Ectodermal cell (in vitro differentiated cells): ENCODE measurements at regions not wholly inside any gene's neighbourhood (a gene's known extent, or its start where the extent isn't known, plus 50 kb on each side); places are given as distances from the start of the nearest gene placed in this dataset.

Experiments
- H3K27ac ChIP-seq: 2 replicates; pipeline ENCODE4 v1.7.0; 2013; ENCODE audit warnings: mild to moderate bottlenecking, low read depth, low read length; ENCODE audit not compliant: insufficient read depth, poor library complexity, severe bottlenecking
- H3K27me3 ChIP-seq: 2 replicates; pipeline ENCODE4 v1.7.0; 2013; ENCODE audit warnings: mild to moderate bottlenecking, low read length; ENCODE audit not compliant: insufficient read depth, control insufficient read depth, poor library complexity, severe bottlenecking
- H3K36me3 ChIP-seq: one replicate; pipeline ENCODE4 v1.7.0; 2013; ENCODE audit warnings: low read length; ENCODE audit not compliant: control insufficient read depth, insufficient read depth
- H3K4me1 ChIP-seq: one replicate; pipeline ENCODE4 v1.7.0; 2013; ENCODE audit warnings: low read length; ENCODE audit not compliant: control insufficient read depth, insufficient read depth
- H3K4me3 ChIP-seq: 2 replicates; pipeline ENCODE4 v1.7.0; 2013; ENCODE audit warnings: low read depth, low read length, control low read depth; ENCODE audit not compliant: insufficient read depth
- H3K9me3 ChIP-seq: 2 replicates; pipeline ENCODE4 v1.7.0; 2013; ENCODE audit warnings: mild to moderate bottlenecking, low read length, moderate library complexity; ENCODE audit not compliant: control insufficient read depth
- WGBS, 2 experiments: methylation state at CpG; one replicate each; pipeline ENCODE4 v1.1.7; 2013; ENCODE audit warnings: missing lambda C conversion rate in 2 of 2; 5-methylcytosine and 5-hydroxymethylcytosine counted together

- no peaks in the 10 kb centered on the region for H3K27me3 ChIP-seq
- no peaks in the 10 kb centered on the region for H3K4me1 ChIP-seq
- no peak overlapping the region for H3K27ac ChIP-seq
- H3K9me3 ChIP-seq: no peaks in the 10 kb centered on the region
- no peak overlapping the region for H3K4me3 ChIP-seq
- 92 to 96% methylated on average over 12 of the region's 12 CpGs for WGBS, 2 experiments
- H3K36me3 ChIP-seq: no peaks in the 10 kb centered on the region
These were observed 195.4 kb upstream of the LPP start for GRCh38 chr3:187958432-187959003.

DNA sequence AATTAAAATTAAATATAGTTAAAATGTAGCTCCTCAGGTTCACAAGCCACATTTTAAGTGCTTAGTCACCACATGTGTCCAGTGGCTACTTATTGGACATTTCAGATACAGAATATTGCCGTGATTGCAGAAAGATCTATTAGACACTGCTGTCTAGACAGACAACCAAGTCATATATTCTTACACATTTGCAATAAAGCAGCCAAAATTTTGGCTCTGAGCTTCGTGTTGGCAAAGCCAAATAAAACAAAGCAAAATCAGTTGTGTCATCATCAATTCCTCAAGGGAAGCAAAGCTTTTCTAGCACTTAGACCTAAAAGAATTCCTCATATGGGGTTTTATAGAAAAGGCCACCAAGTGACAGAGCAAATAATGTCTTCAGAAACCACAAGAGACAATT is 193.1 kb upstream of the LPP start:
- Histone ChIP-seq H3K36me3 (no peaks in the 10 kb centered on the region), H3K4me1 (no peaks in the 10 kb centered on the region), H3K4me3 (no peak overlapping the region), H3K9me3 (no peaks in the 10 kb centered on the region), H3K27me3 (no peaks in the 10 kb centered on the region), H3K27ac (no peak overlapping the region)
- WGBS, 2 experiments: 88 to 95% methylated on average over 2 of the region's 2 CpGs

- H3K4me1 ChIP-seq: no peaks in the 10 kb centered on the region
- H3K27me3 ChIP-seq: no peaks in the 10 kb centered on the region
- no peaks in the 10 kb centered on the region for H3K9me3 ChIP-seq
- H3K36me3 ChIP-seq: no peaks in the 10 kb centered on the region
- WGBS, 2 experiments: 93 to 96% methylated on average over 2 of the region's 2 CpGs
- no peak overlapping the region for H3K4me3 ChIP-seq
- H3K27ac ChIP-seq: no peak overlapping the region
These were observed 192.6 kb upstream of the LPP start for GRCh38 chr3:187961366-187961765.

- Histone ChIP-seq H3K27me3 (no peaks in the 10 kb centered on the region), H3K4me1 (no peaks in the 10 kb centered on the region), H3K4me3 (no peak overlapping the region), H3K36me3 (no peaks in the 10 kb centered on the region), H3K9me3 (no peaks in the 10 kb centered on the region), H3K27ac (no peak overlapping the region)
- 95 to 96% methylated on average over 5 of the region's 5 CpGs for WGBS, 2 experiments
These were observed 190.8 kb upstream of the LPP start for GRCh38 chr3:187963003-187963676.

DNA sequence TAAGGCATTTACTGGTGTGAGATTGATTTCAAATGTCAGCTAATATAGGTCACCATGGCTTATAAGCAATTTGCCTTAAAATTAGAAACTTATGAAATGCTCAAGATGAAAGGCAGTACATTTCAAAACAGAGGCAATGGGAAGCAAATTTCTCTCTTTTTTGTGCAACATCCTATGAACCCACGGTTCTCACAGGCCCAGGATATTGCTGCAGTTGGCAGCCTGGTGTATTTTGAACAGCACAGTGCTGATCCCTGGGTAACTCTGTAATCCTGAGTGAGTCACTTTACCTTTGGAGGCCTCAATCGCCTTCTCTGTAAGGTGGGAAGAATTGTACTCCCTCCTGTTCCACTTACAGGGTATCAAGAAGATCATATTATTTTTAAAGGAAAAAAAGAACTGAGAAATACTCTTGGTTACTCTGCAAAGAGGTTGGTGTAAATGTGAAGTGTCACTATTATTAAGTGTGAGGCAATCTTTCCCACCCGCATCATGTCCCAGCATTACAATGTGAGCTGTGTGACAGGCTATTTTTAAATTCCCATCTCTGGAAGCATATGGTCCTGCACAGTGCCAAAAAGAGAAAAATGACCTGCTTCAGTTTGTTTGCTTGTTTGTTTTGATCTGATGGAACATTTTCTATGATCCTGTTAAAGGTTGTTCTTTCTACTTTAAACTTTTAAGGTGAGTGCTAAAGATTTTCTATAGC is 190.1 kb upstream of the LPP start:
- WGBS, 2 experiments: 90 to 95% methylated on average over 2 to 3 of the region's 3 CpGs
- Histone ChIP-seq H3K4me3 (no peak overlapping the region), H3K27me3 (no peaks in the 10 kb centered on the region), H3K4me1 (no peaks in the 10 kb centered on the region), H3K27ac (no peak overlapping the region), H3K9me3 (no peaks in the 10 kb centered on the region), H3K36me3 (no peaks in the 10 kb centered on the region)

DNA sequence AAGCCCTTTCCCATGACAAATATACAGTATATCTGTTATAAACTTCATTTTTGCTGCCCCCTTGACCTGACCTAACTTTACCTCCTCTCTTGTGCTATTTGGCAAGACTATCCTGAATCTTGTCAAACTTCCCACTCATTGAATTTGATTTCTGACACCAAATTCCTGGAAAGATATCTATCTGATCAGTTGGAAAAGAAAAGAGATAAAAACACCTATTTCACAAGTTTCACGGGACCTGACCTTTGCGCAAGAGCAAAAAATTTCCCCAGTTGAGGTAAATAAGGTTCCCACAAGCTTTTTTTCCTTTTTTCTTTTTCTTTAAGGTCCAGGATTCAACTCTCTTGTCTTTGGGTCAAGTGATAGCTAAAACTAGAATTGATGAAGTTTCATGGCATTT is 189.2 kb upstream of the LPP start:
- no peaks in the 10 kb centered on the region for H3K4me1 ChIP-seq
- no peaks in the 10 kb centered on the region for H3K9me3 ChIP-seq
- H3K27ac ChIP-seq: no peak overlapping the region
- H3K4me3 ChIP-seq: no peak overlapping the region
- WGBS, 2 experiments: 93 to 98% methylated on average over 2 of the region's 2 CpGs
- H3K27me3 ChIP-seq: no peaks in the 10 kb centered on the region
- no peaks in the 10 kb centered on the region for H3K36me3 ChIP-seq

DNA sequence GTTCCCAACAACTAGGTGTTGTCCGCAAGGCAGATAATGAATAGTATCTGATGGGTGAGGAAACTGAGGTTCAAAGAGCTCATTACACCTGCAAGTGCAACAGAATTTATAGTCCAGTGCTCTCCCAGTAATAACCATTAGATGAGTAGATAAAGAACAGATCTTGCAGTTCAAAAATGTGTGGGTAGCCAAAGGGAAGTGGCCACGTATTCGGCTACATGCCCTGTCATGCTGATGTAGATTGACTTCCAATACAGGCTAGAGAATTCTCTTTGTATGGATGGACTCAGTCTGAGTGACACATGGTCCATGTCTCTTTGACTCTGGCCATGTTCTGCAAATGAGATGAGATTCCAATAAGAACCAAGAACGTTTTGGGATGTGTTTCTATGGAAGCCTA is 187.9 kb upstream of the LPP start:
- Histone ChIP-seq H3K36me3 (no peaks in the 10 kb centered on the region), H3K27me3 (no peaks in the 10 kb centered on the region), H3K4me3 (no peak overlapping the region), H3K27ac (no peak overlapping the region), H3K4me1 (no peaks in the 10 kb centered on the region), H3K9me3 (no peaks in the 10 kb centered on the region)
- WGBS, 2 experiments: 92 to 93% methylated on average over 3 to 4 of the region's 4 CpGs

DNA sequence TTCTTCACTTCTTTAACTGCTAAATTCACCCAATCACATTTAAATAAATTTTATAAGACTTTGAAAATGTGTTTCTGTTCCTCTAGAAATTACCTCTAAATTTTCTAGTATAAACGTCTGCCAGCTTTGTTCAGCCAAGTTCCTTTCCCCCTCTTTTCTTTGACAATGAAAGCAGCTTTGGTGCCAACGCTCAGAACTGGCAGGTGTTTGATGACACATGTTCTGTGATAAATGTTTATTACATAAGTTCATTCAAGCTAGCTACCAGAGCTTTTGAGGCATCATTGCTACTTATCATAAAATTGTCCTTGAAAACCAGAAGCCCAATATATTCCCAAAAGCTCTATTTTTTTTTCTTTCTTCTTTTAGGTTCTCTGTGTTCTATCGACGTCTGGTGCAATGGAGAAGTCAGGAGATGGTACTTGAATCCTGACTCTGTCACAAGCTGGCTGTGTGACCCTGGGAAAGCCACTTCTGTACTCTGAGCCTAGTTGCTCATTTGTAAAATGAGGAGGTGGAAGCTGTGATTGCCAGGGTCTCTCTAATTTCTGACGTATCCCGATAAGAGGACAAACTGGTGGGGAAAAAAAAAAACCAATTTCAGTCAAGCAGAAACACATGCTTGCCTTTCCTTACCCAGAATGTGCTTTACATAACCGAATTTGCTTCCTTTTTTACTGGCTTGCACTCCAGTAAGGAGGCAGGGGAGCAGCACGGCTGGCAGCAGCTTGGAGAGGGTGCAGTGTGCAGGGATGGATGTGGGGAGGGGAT is 187.1 kb upstream of the LPP start:
- Histone ChIP-seq H3K36me3 (no peaks in the 10 kb centered on the region), H3K4me3 (no peak overlapping the region), H3K27me3 (no peaks in the 10 kb centered on the region), H3K4me1 (no peaks in the 10 kb centered on the region), H3K9me3 (no peaks in the 10 kb centered on the region), H3K27ac (no peak overlapping the region)
- WGBS, 2 experiments: 90 to 92% methylated on average over 8 of the region's 8 CpGs

GRCh38 chr3:187967993-187968392 is 186.0 kb upstream of the LPP start:
- no peaks in the 10 kb centered on the region for H3K9me3 ChIP-seq
- H3K27me3 ChIP-seq: no peaks in the 10 kb centered on the region
- no peak overlapping the region for H3K4me3 ChIP-seq
- H3K36me3 ChIP-seq: no peaks in the 10 kb centered on the region
- H3K4me1 ChIP-seq: no peaks in the 10 kb centered on the region
- 88 to 90% methylated on average over 5 of the region's 5 CpGs for WGBS, 2 experiments
- H3K27ac ChIP-seq: no peak overlapping the region
